ENCODE measurements at regions not wholly inside any gene's neighbourhood (a gene's known extent, or its start where the extent isn't known, plus 50 kb on each side); places are given as distances from the start of the nearest gene placed in this dataset.

DNA sequence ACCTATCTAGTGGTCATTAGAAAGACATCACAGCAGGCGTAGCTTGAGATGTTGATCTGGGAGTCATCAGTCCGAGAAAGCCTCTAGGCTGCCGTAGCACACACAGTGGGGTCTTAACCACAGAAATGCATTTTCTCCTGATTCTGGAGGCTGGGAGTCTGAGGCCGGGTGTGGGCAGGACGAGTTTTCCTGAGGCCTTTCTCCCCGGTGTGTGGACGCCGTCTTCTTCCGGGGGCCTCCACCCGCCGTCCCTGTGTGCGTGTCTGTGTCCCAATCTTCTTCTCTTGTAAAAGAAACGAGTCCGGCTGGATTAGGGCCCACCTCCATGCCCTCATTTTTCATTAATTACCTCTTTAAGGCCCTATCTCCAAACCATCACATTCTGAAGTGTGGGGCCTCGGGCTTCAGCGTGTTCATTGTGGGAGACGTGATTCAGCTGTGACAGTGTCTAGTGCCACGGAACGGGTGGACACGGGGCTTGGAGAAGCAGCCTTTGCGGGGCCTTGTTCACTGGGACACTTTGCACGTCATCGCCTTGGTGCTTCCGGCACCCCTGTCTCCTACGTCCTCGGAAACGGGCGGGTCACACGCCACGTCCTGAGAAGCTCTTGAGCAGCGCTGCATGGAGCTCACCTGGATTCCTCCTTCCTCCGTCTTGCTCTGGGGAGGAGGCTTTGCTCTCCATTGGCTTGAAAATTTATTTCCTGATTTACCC lies 208.9 kb upstream of the SOX1 start:
- 72 to 73% methylated on average over 31 to 32 of the region's 32 CpGs for WGBS, 2 donors
- no peak overlapping the region for H3K4me3 ChIP-seq
- TF ChIP-seq, protein P1, sequence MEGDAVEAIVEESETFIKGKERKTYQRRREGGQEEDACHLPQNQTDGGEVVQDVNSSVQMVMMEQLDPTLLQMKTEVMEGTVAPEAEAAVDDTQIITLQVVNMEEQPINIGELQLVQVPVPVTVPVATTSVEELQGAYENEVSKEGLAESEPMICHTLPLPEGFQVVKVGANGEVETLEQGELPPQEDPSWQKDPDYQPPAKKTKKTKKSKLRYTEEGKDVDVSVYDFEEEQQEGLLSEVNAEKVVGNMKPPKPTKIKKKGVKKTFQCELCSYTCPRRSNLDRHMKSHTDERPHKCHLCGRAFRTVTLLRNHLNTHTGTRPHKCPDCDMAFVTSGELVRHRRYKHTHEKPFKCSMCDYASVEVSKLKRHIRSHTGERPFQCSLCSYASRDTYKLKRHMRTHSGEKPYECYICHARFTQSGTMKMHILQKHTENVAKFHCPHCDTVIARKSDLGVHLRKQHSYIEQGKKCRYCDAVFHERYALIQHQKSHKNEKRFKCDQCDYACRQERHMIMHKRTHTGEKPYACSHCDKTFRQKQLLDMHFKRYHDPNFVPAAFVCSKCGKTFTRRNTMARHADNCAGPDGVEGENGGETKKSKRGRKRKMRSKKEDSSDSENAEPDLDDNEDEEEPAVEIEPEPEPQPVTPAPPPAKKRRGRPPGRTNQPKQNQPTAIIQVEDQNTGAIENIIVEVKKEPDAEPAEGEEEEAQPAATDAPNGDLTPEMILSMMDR (IDR thresholded peaks at IDR 0.05), result no peak
- no peak for TF ChIP-seq POLR2A (IDR thresholded peaks at IDR 0.05)
- no peak for ATAC-seq
- DNase-seq, result no peak
- no peaks in the 10 kb centered on the region for H3K9me3 ChIP-seq
- intact Hi-C loops (cut with DNase I), result no loop called here
- no peaks in the 10 kb centered on the region for H3K27me3 ChIP-seq
- no peaks in the 10 kb centered on the region for H3K36me3 ChIP-seq (replicated peaks in 1 of 2; ENCODE audit: insufficient read depth in 1 of 2, low read depth in 2 of 2)
- H3K4me1 ChIP-seq, result no peaks in the 10 kb centered on the region
- H3K27ac ChIP-seq, result no peak overlapping the region

DNA sequence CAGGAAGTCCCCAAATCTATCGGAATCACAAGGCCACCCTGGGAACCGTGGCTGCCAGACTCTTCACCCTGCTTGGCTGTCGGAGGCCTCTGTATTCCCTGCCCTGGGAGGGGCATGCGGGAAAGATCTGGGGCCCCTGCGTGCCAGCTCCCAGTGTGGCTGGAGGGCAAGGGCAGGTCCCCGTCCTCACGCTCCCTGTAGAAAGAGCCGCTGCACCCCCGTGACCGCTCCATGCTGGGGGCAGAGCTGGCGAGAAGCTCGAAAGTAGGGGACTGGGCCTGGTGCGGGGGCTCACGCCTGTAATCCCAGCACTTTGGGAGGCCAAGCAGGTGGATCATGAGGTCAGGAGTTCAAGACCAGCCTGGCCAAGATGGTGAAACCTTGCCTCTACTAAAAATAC lies 208.4 kb upstream of the SOX1 start:
- TF ChIP-seq POLR2A (IDR thresholded peaks at IDR 0.05), result no peak
- TF ChIP-seq, protein P1 (IDR thresholded peaks at IDR 0.05), result no peak
- ATAC-seq (no peak), DNase-seq (no peak)
- intact Hi-C loops (cut with DNase I), result no loop called here
- Histone ChIP-seq H3K27me3 (no peaks in the 10 kb centered on the region), H3K9me3 (no peaks in the 10 kb centered on the region), H3K4me3 (no peak overlapping the region), H3K27ac (no peak overlapping the region), H3K4me1 (no peaks in the 10 kb centered on the region), H3K36me3 (replicated peaks in 1 of 2; ENCODE audit: insufficient read depth in 1 of 2, low read depth in 2 of 2) (no peaks in the 10 kb centered on the region)
- WGBS, 2 donors, result 67 to 73% methylated on average over 13 to 14 of the region's 14 CpGs

DNA sequence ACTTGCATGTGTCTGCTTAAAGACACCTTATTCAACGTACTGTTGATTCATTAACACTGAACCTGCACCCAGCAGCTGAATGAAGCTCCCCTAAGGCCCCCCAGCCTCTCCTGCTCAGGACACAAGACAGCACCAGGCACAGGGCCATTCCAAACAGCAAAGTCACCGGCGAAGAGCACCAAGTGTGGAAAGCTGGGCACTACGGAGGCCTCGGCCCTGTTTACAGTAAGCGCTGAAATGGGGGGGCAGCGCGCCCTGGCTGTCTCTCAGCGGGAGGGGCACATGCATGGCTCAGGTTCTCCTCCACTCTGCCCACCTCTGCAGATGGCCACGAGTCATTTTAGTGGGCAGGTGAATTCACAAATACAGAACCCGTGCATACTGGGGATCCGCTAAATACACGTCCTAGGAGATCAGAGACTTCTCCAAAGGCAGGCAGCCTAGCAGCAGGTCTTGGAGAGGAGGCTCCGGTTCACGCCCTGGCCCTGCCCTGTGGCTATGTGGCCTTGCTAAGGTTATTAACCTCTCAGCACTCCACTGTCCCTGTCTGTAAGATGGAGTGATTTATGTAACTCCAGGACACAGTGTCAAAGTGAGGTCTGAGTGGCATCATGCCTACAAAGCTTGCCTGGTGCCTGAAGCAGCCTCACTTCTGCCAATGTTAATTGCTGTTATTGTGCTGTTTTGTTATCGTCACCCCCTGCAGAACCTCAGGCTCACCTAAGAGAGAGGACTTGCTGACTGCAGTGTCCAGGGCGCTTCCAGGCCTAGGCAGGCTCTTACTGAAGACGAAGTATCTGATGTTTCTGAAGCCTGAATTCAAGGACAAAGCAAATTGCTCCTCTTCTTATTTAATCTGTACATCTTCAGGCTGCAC lies 207.4 kb upstream of the SOX1 start:
- no peak for TF ChIP-seq POLR2A (IDR thresholded peaks at IDR 0.05)
- TF ChIP-seq, protein P1 (IDR thresholded peaks at IDR 0.05), result no peak
- Histone ChIP-seq H3K4me3 (no peak overlapping the region), H3K4me1 (no peaks in the 10 kb centered on the region), H3K9me3 (no peaks in the 10 kb centered on the region), H3K27ac (no peak overlapping the region), H3K36me3 (replicated peaks in 1 of 2; ENCODE audit: insufficient read depth in 1 of 2, low read depth in 2 of 2) (no peaks in the 10 kb centered on the region), H3K27me3 (no peaks in the 10 kb centered on the region)
- DNase-seq (no peak), ATAC-seq (no peak)
- WGBS, 2 donors, result 61 to 63% methylated on average over 16 to 18 of the region's 18 CpGs
- intact Hi-C loops (cut with DNase I), result no loop called here

DNA sequence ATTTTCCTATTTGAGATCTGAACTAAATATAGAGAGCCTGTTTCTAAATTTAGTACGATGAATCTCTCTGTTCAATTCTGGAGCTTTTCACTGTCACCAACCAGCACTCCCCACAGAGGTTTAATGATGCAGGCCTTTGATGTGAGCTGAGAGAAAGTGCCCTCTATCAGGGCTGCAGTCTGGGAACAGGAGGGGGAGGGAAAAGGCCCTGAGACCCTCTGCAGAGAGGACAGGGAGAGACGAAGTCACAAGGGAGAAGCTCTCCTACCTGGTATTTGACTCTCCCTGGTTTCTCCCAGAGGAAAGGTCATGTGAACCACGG lies 206.8 kb upstream of the SOX1 start:
- Histone ChIP-seq H3K27me3 (no peaks in the 10 kb centered on the region), H3K27ac (no peak overlapping the region), H3K9me3 (no peaks in the 10 kb centered on the region), H3K4me1 (no peaks in the 10 kb centered on the region), H3K4me3 (no peak overlapping the region), H3K36me3 (replicated peaks in 1 of 2; ENCODE audit: insufficient read depth in 1 of 2, low read depth in 2 of 2) (no peaks in the 10 kb centered on the region)
- 45 to 61% methylated on average over 3 of the region's 3 CpGs for WGBS, 2 donors
- ATAC-seq (no peak), DNase-seq (no peak)
- no peak for TF ChIP-seq POLR2A (IDR thresholded peaks at IDR 0.05)
- TF ChIP-seq, protein P1 (IDR thresholded peaks at IDR 0.05), result no peak
- intact Hi-C loops (cut with DNase I), result no loop called here

Data from body of pancreas (tissue), 4 donors.